KMS-11 (cell line): ENCODE measurements at regions not wholly inside any gene's neighbourhood (a gene's known extent, or its start where the extent isn't known, plus 50 kb on each side); places are given as distances from the start of the nearest gene placed in this dataset.
A peak's percentile ranks its signal among the peaks of the same experiment; 100 is the strongest.

Experiments
- H2AFZ ChIP-seq: fragments of 200-600 bp; sonication (generic); 2 replicates; pipeline ENCODE4 v1.6.1; 2016; ENCODE audit warnings: antibody characterized with exemption, mixed run types, low read depth
- H3K27ac ChIP-seq: fragments of 200-600 bp; sonication (generic); 2 replicates; pipeline ENCODE4 v1.6.1; 2016; ENCODE audit warnings: mild to moderate bottlenecking, mixed run types
- H3K27me3 ChIP-seq: fragments of 200-600 bp; sonication (generic); 2 replicates; pipeline ENCODE4 v1.6.1; 2017; ENCODE audit warnings: mild to moderate bottlenecking, low read depth, mixed run types, moderate library complexity; ENCODE audit not compliant: insufficient read depth
- H3K36me3 ChIP-seq: fragments of 200-600 bp; sonication (generic); 2 replicates; pipeline ENCODE4 v1.6.1; 2017; ENCODE audit warnings: mild to moderate bottlenecking, mixed run types; ENCODE audit not compliant: insufficient read depth
- H3K4me1 ChIP-seq: fragments of 200-600 bp; sonication (generic); 2 replicates; pipeline ENCODE4 v1.6.1; 2016; ENCODE audit warnings: mild to moderate bottlenecking, low read depth, mixed run types; ENCODE audit not compliant: poor library complexity, severe bottlenecking
- H3K4me2 ChIP-seq: fragments of 200-600 bp; sonication (generic); 2 replicates; pipeline ENCODE4 v1.7.0; 2016; ENCODE audit warnings: mild to moderate bottlenecking, mixed run types
- H3K4me3 ChIP-seq: fragments of 200-600 bp; sonication (generic); IDR thresholded peaks from 2 replicates; pipeline ENCODE4 v1.6.1; 2017; ENCODE audit warnings: low read depth, low read length, mixed read lengths; ENCODE audit not compliant: insufficient read depth
- H3K79me2 ChIP-seq: fragments of 200-600 bp; sonication (generic); 2 replicates; pipeline ENCODE4 v1.6.1; 2016; ENCODE audit warnings: low read depth, mixed run types; ENCODE audit not compliant: insufficient read depth
- H3K9ac ChIP-seq: fragments of 200-600 bp; sonication (generic); 2 replicates; pipeline ENCODE4 v1.6.1; 2016; ENCODE audit warnings: mild to moderate bottlenecking, mixed run types
- H4K20me1 ChIP-seq: fragments of 200-600 bp; sonication (generic); 2 replicates; pipeline ENCODE4 v1.6.1; 2016; ENCODE audit warnings: mild to moderate bottlenecking, mixed run types; ENCODE audit not compliant: insufficient read depth
- CTCF ChIP-seq: fragments of 200-600 bp; sonication (generic); conservative IDR thresholded peaks from 2 replicates; pipeline ENCODE4 v1.6.1; 2017; ENCODE audit warnings: low read depth, mild to moderate bottlenecking, antibody characterized with exemption, low read length, moderate library complexity, mixed read lengths

- Histone ChIP-seq H3K4me2 (peak overlapping the region; percentile 26), H3K79me2 (no peaks in the 10 kb centered on the region), H3K4me3 (no peak overlapping the region), H3K27ac (peak overlapping the region; percentile 55), H4K20me1 (no peaks in the 10 kb centered on the region), H3K9ac (no peak overlapping the region), H2AFZ (no peak overlapping the region), H3K36me3 (no peaks in the 10 kb centered on the region), H3K4me1 (peaks cover 21% of the 10 kb centered on the region), H3K27me3 (no peaks in the 10 kb centered on the region)
- TF ChIP-seq CTCF: no peak
Measured at GRCh38 chr5:60540856-60541805, 158.8 kb downstream of the DEPDC1B start.

GRCh38 chr5:60538955-60539866, 160.8 kb downstream of the DEPDC1B start:
- Histone ChIP-seq H3K27ac (no peak overlapping the region), H4K20me1 (no peaks in the 10 kb centered on the region), H3K4me2 (no peak overlapping the region), H3K4me3 (no peak overlapping the region), H2AFZ (no peak overlapping the region), H3K4me1 (peaks cover 21% of the 10 kb centered on the region), H3K9ac (no peak overlapping the region), H3K79me2 (no peaks in the 10 kb centered on the region), H3K27me3 (no peaks in the 10 kb centered on the region), H3K36me3 (no peaks in the 10 kb centered on the region)
- no peak for TF ChIP-seq CTCF

GRCh38 chr5:60538426-60538825, 161.5 kb downstream of the DEPDC1B start:
- Histone ChIP-seq H3K4me3 (no peak overlapping the region), H3K27ac (no peak overlapping the region), H4K20me1 (no peaks in the 10 kb centered on the region), H3K4me1 (peaks cover 21% of the 10 kb centered on the region), H2AFZ (no peak overlapping the region), H3K9ac (no peak overlapping the region), H3K27me3 (no peaks in the 10 kb centered on the region), H3K36me3 (no peaks in the 10 kb centered on the region), H3K79me2 (no peaks in the 10 kb centered on the region), H3K4me2 (no peak overlapping the region)
- TF ChIP-seq CTCF: no peak

- Histone ChIP-seq H2AFZ (no peak overlapping the region), H3K4me3 (no peak overlapping the region), H3K79me2 (no peaks in the 10 kb centered on the region), H3K4me2 (no peak overlapping the region), H3K9ac (no peak overlapping the region), H3K27ac (no peak overlapping the region), H3K36me3 (no peaks in the 10 kb centered on the region), H4K20me1 (no peaks in the 10 kb centered on the region), H3K4me1 (peaks cover 9% of the 10 kb centered on the region), H3K27me3 (no peaks in the 10 kb centered on the region)
- TF ChIP-seq CTCF: no peak
Measured at GRCh38 chr5:60535951-60536350, 164.0 kb downstream of the DEPDC1B start.
